ENCODE measurements at regions not wholly inside any gene's neighbourhood (a gene's known extent, or its start where the extent isn't known, plus 50 kb on each side); places are given as distances from the start of the nearest gene placed in this dataset.
"Not testable (repeated sequence)": the region's sequence is repeated elsewhere in the genome, so short reads cannot be mapped to it uniquely, and the experiment has no call there.

DNA sequence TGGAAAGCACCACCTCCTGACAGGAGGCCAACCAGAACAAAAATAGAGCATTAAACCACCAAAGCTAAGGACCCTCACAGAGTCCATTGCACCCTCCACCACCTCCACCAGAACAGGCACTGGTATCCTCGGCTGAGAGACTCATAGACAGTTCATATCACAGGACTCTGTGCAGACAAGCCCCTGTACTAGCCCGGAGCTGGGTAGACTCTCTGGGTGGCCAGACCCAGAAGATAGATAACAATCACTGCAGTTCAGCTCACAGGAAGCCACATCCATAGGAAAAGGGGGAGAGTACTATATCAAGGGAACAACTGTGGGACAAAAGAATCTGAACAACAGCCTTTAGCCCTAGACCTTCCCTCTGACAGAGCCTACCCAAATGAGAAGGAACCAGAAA lies 67.4 kb upstream of the SSTR4 start:
- DNase-seq, result not testable (repeated sequence)

DNA sequence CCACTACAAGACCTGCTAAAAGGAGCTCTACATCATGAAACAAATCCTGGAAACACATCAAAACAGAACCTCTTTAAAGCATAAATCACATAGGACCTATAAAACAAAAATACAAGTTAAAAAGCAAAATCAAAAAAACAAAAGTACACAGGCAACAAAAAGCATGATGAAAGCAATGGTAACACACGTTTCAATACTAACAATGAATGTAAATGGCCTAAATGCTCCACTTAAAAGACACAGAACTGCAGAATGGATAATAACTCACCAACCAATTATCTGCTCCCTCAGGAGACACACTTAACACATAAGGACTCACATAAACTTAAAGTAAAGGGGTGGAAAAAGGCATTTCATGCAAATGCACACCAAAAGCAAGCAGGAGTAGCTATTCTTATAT lies 66.1 kb upstream of the SSTR4 start:
- DNase-seq, result not testable (repeated sequence)

GRCh38 chr20:22971077-22971476 lies 64.0 kb upstream of the SSTR4 start:
- not testable (repeated sequence) for DNase-seq

DNA sequence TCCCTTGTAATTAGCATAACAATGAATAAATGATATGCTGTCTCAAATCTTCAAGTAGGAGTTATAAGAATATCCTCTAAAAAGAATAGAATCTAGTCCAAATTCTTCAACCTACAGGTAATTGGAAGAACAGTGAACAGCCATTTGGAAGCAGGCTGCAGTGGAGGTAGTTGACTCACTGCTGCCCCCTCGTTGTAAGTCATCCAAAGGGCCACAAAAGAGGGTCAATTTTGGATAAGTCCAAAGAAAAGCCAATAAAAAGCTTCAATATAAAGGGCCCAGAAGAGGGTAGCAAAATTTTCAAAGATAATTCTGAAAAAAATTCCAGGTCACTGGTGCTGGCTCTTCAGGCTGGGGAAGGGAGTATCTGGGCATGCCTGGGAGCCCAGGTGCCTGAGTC lies 60.8 kb upstream of the SSTR4 start:
- DNase-seq, result no peak

DNA sequence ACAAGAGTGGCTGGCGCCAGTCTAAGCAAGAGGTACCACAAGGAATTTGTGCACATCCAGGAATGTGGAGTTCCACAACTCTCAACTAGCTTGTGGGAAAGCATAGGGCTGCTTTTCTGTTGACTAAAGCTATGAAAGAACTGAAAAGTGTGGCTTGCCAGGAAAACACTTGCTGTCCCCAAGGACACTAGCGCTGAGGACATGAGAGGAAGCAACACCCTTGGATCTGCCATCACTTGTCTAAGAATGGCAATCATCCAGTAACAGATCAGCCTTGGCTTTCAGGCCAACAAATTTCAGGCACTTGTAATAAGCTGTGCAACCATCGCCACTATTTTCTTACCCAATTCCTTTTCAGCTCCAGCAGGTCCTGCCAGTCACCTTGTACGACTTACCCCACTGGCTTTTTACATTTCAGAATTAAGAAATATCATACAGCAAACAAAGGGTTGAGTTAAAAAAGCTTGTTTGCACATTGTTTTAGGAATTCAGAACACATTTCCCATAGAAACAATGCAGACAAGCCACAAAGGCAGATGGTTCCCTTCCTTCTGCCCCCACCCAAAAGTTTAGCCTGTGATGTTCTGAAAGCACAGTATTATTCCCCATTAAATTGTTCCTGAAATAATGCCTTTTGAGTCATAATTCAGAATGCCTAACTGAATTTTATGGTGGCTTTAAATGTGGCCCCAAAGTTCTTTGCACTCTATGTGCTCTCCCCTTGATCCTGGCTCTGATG lies 57.9 kb upstream of the SSTR4 start:
- DNase-seq, result no peak

- no peak for DNase-seq
Measured at GRCh38 chr20:22984008-22984407, 51.1 kb upstream of the SSTR4 start.

GRCh38 chr20:22984606-22985005 lies 50.5 kb upstream of the SSTR4 start:
- no peak for DNase-seq

- DNase-seq, result no peak
Measured at GRCh38 chr20:22985239-22985778, 49.8 kb upstream of the SSTR4 start.

All from NCI-H2029 treated with DMSO at 0.1 percent for 48 hours (cell line).